B cell (primary cell): ENCODE measurements at regions not wholly inside any gene's neighbourhood (a gene's known extent, or its start where the extent isn't known, plus 50 kb on each side); places are given as distances from the start of the nearest gene placed in this dataset.
A peak's percentile ranks its signal among the peaks of the same experiment; 100 is the strongest.

Experiments
- ATAC-seq: fragments of 200-7000 bp; cut with Tn5 transposase; one replicate; pipeline ENCODE4 v1.10.0; 2021; ENCODE audit warnings: low read depth, mild to moderate bottlenecking, moderate number of reproducible peaks, moderate library complexity
- CTCF ChIA-PET: fragments of 350-600 bp; sonication (Branson Sonifier 250); formaldehyde crosslinking; loops from one replicate; lab custom pipeline; 2021; ENCODE audit warnings: antibody characterized with exemption, inconsistent platforms; lab: Charles Lee
- POLR2A ChIA-PET: fragments of 350-600 bp; sonication (Branson Sonifier 250); formaldehyde crosslinking; loops from one replicate; lab custom pipeline; 2021; ENCODE audit warnings: antibody characterized with exemption; lab: Charles Lee
- DNase-seq: peaks from one replicate; pipeline ENCODE4 v3.0.0; 2013
- H2AFZ ChIP-seq: 2 replicates; pipeline ENCODE4 v1.6.1; 2012; ENCODE audit warnings: mild to moderate bottlenecking, low read depth, low read length; ENCODE audit not compliant: insufficient read depth, poor library complexity, severe bottlenecking
- H3K27ac ChIP-seq, 2 donors: 1 replicate in 1 of 2; 2 replicates in 1 of 2; pipeline ENCODE4 v1.5.1; 2012 to 2013; ENCODE audit warnings: low read length in 2 of 2, mild to moderate bottlenecking in 2 of 2, moderate library complexity in 1 of 2
- H3K27me3 ChIP-seq, 4 experiments: fragments of 200-600 bp in 1 of 4; sonication (generic) in 1 of 4; replicated peaks in 1 of 4; 1 replicate in 2 of 4; 2 replicates in 2 of 4; pipeline versions ENCODE4 v1.6.1 to v1.7.0; 2013 to 2016; ENCODE audit warnings: low read length in 3 of 4, mild to moderate bottlenecking in 2 of 4, mixed read lengths in 1 of 4, moderate library complexity in 1 of 4; ENCODE audit not compliant: insufficient read depth in 4 of 4, control insufficient read depth in 3 of 4; ENCODE audit errors: control extremely low read depth in 1 of 4
- H3K36me3 ChIP-seq, 2 experiments: replicated peaks in 1 of 2; 1 replicate in 1 of 2; 2 replicates in 1 of 2; pipeline versions ENCODE4 v1.6.1 to v1.7.1; 2013; ENCODE audit warnings: low read length in 1 of 2; ENCODE audit not compliant: insufficient read depth in 2 of 2, control insufficient read depth in 1 of 2; ENCODE audit errors: control extremely low read depth in 1 of 2, extremely low read depth in 1 of 2
- H3K4me1 ChIP-seq, 2 donors: fragments of 200-600 bp in 1 of 2; sonication (generic) in 1 of 2; 1 replicate in 1 of 2; 2 replicates in 1 of 2; pipeline versions ENCODE4 v1.5.1 to v1.6.1; 2013 to 2017; ENCODE audit warnings: low read length in 2 of 2; ENCODE audit not compliant: control insufficient read depth in 2 of 2, insufficient read depth in 2 of 2
- H3K4me2 ChIP-seq: replicated peaks from 2 replicates; pipeline ENCODE3; 2012; ENCODE audit warnings: mild to moderate bottlenecking, low read depth, low read length; ENCODE audit not compliant: poor library complexity, severe bottlenecking
- H3K4me3 ChIP-seq, 5 experiments: fragments of 200-600 bp in 1 of 5; sonication (generic) in 1 of 5; 1 replicate in 3 of 5; 2 replicates in 2 of 5; pipeline versions ENCODE4 v1.5.1 to v1.7.0; 2011 to 2016; ENCODE audit warnings: low read length in 4 of 5, mild to moderate bottlenecking in 4 of 5, low read depth in 2 of 5, control low read depth in 1 of 5, moderate library complexity in 1 of 5; ENCODE audit not compliant: insufficient read depth in 1 of 5; ENCODE audit errors: control extremely low read depth in 1 of 5, extremely low read depth in 1 of 5
- H3K79me2 ChIP-seq: fragments of 200-600 bp; sonication (generic); one replicate; pipeline ENCODE4 v1.6.0; 2016; ENCODE audit warnings: low read length; ENCODE audit not compliant: control insufficient read depth, insufficient read depth
- H3K9ac ChIP-seq: fragments of 200-600 bp; sonication (generic); 2 replicates; pipeline ENCODE4 v1.6.1; 2017; ENCODE audit warnings: mild to moderate bottlenecking, low read length, moderate library complexity
- H3K9me3 ChIP-seq, 3 donors: one replicate each; pipeline versions ENCODE4 v1.6.1 to v1.7.1; 2013; ENCODE audit warnings: low read length in 2 of 3; ENCODE audit not compliant: control insufficient read depth in 2 of 3, insufficient read depth in 1 of 3; ENCODE audit errors: control extremely low read depth in 1 of 3
- H4K20me1 ChIP-seq: 2 replicates; pipeline ENCODE4 v1.6.0; 2012; ENCODE audit warnings: mild to moderate bottlenecking, low read length; ENCODE audit not compliant: insufficient read depth, control insufficient read depth, poor library complexity, severe bottlenecking
- H3K27ac Mint-ChIP-seq: one replicate; pipeline ENCODE4 v1.8.0; 2021; ENCODE audit warnings: mixed read lengths
- H3K27me3 Mint-ChIP-seq: one replicate; pipeline ENCODE4 v1.8.0; 2021; ENCODE audit warnings: mixed read lengths
- H3K4me1 Mint-ChIP-seq: one replicate; pipeline ENCODE4 v1.8.0; 2021; ENCODE audit warnings: mixed read lengths
- H3K4me3 Mint-ChIP-seq: one replicate; pipeline ENCODE4 v1.8.0; 2021; ENCODE audit warnings: mixed read lengths
- H3K9me3 Mint-ChIP-seq: one replicate; pipeline ENCODE4 v1.8.0; 2022; ENCODE audit warnings: mixed read lengths; ENCODE audit not compliant: insufficient read depth
- EZH2 ChIP-seq: IDR thresholded peaks from 2 replicates; pipeline ENCODE4 v1.6.1; 2012; ENCODE audit warnings: borderline replicate concordance, low read depth, mild to moderate bottlenecking, moderate library complexity, low read length; ENCODE audit not compliant: insufficient read depth, poor library complexity, severe bottlenecking
- WGBS: methylation state at CpG from one replicate; pipeline ENCODE4 v1.1.5; 2013; ENCODE audit warnings: missing lambda C conversion rate; ENCODE audit not compliant: insufficient coverage; 5-methylcytosine and 5-hydroxymethylcytosine counted together
- intact Hi-C: fragments of 100-400 bp; cut with micrococcal nuclease; formaldehyde crosslinking; loops from one replicate; pipeline ENCODE4 v1.10.0; 2022
- TF ChIP-seq, protein P1 (sequence below): fragments of 200-600 bp; IDR thresholded peaks from one replicate; pipeline ENCODE4 v1.8.0; 2022; ENCODE audit warnings: antibody characterized with exemption, mild to moderate bottlenecking

DNA sequence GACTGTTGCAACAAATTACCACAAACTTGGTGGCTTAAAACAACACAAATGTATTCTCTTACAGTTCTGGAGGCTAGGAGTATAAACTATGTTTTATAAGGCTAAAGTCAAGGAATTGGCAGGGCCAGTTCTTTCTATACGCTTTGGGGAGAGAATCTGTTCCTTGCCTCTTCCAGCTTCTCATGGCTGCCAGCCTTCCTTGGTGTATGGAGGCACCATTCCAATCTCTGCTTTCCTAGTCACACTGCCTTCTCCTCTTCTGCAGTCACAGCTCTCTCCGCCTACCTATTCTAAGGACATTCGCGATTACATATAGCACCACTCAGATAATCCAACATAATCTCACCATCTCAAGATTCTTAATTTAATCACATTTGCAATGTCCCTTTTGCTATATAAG, 140.4 kb upstream of the GNAO1 start:
- Histone ChIP-seq H3K27me3 (peaks cover 0 to 3% (median 0%) of the 10 kb centered on the region in 4 experiments), H3K9ac (no peak overlapping the region), H3K9me3 (no peaks in the 10 kb centered on the region), H2AFZ (no peak overlapping the region), H3K4me2 (no peak overlapping the region), H3K79me2 (no peaks in the 10 kb centered on the region), H3K4me1 (peaks cover 12 to 20% of the 10 kb centered on the region in 2 donors), H4K20me1 (no peaks in the 10 kb centered on the region), H3K4me3 (no peak overlapping the region), H3K36me3 (no peaks in the 10 kb centered on the region), H3K27ac (no peak overlapping the region)
- ATAC-seq = no peak
- H3K27ac Mint-ChIP-seq = no peak overlapping the region
- H3K4me3 Mint-ChIP-seq = no peak overlapping the region
- 100% methylated on average over 1 of the region's 4 CpGs for WGBS
- POLR2A ChIA-PET = no interaction called here
- CTCF ChIA-PET = no interaction called here
- H3K9me3 Mint-ChIP-seq = no peaks in the 10 kb centered on the region
- peaks cover 12% of the 10 kb centered on the region for H3K27me3 Mint-ChIP-seq
- intact Hi-C loops = no loop called here
- TF ChIP-seq EZH2 = no peak
- no peak for DNase-seq
- H3K4me1 Mint-ChIP-seq = peaks cover 12% of the 10 kb centered on the region

DNA sequence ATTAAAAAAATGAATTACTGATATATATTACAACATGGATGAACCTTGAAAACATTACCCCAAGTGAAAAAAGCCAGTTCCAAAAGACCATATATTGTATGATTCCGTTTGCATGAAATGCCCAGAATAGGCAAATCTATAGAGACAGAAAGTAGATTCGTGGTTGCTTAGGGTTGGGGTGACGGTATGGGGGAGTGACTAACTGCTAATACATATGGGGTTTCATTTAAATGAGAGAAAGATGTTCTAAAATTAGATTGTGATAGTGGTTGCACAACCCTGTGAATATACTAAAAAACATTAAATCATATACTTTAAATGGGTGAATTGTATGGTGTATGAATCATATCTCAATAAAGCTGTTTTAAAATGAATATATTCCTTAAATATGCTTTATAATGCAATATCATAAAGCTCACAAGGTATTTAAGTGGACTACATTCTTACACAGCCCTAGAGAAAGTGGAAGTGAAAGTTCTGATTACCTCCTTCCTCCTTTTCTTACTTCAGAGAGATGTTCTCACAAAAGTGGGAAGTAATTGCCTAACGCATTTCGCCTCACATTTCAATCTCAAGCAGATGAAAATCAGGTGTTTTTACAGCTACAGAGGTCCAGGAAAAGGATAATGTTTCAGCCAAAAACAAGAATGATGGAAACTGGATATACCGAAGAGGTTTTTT, 142.7 kb upstream of the GNAO1 start:
- H3K9ac ChIP-seq = peak overlapping the region; percentile 21
- H3K36me3 ChIP-seq = no peaks in the 10 kb centered on the region
- no CpG with 5 or more reads among the region's 6 CpGs for WGBS
- ChIA-PET POLR2A (no interaction called here), CTCF (interaction anchor here (1.0 kb wide), 1 partner anchor 154 kb away, joined by 4 read pairs; no protein-coding TSS in a partner anchor)
- H3K4me3 Mint-ChIP-seq = peak overlapping the region; percentile 14
- peaks cover 6% of the 10 kb centered on the region for H3K27me3 Mint-ChIP-seq
- H3K4me1 Mint-ChIP-seq = peaks cover 12% of the 10 kb centered on the region
- peak overlapping the region; percentile 48 for H2AFZ ChIP-seq
- TF ChIP-seq, protein P1, sequence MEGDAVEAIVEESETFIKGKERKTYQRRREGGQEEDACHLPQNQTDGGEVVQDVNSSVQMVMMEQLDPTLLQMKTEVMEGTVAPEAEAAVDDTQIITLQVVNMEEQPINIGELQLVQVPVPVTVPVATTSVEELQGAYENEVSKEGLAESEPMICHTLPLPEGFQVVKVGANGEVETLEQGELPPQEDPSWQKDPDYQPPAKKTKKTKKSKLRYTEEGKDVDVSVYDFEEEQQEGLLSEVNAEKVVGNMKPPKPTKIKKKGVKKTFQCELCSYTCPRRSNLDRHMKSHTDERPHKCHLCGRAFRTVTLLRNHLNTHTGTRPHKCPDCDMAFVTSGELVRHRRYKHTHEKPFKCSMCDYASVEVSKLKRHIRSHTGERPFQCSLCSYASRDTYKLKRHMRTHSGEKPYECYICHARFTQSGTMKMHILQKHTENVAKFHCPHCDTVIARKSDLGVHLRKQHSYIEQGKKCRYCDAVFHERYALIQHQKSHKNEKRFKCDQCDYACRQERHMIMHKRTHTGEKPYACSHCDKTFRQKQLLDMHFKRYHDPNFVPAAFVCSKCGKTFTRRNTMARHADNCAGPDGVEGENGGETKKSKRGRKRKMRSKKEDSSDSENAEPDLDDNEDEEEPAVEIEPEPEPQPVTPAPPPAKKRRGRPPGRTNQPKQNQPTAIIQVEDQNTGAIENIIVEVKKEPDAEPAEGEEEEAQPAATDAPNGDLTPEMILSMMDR = no peak
- no peak for TF ChIP-seq EZH2
- no peaks in the 10 kb centered on the region for H3K9me3 Mint-ChIP-seq
- DNase-seq (peak; percentile 73), ATAC-seq (peak; percentile 87)
- no peaks in the 10 kb centered on the region for H3K9me3 ChIP-seq
- H3K27ac Mint-ChIP-seq = peak overlapping the region; percentile 34
- H3K27ac ChIP-seq = peak overlapping the region; percentile 11 to 56
- no peaks in the 10 kb centered on the region for H4K20me1 ChIP-seq
- peak overlapping the region; percentile 57 for H3K4me2 ChIP-seq
- peak overlapping the region in 1 of 5 experiments; percentile 8 for H3K4me3 ChIP-seq
- H3K79me2 ChIP-seq = no peaks in the 10 kb centered on the region
- intact Hi-C loops = loop anchor here (2.0 to 10.0 kb wide), 2 partner anchors 154 to 656 kb away; no protein-coding TSS in a partner anchor
- peaks cover 12 to 20% of the 10 kb centered on the region in 2 donors for H3K4me1 ChIP-seq
- H3K27me3 ChIP-seq = no peaks in the 10 kb centered on the region
